ENCODE measurements at regions not wholly inside any gene's neighbourhood (a gene's known extent, or its start where the extent isn't known, plus 50 kb on each side); places are given as distances from the start of the nearest gene placed in this dataset.

DNA sequence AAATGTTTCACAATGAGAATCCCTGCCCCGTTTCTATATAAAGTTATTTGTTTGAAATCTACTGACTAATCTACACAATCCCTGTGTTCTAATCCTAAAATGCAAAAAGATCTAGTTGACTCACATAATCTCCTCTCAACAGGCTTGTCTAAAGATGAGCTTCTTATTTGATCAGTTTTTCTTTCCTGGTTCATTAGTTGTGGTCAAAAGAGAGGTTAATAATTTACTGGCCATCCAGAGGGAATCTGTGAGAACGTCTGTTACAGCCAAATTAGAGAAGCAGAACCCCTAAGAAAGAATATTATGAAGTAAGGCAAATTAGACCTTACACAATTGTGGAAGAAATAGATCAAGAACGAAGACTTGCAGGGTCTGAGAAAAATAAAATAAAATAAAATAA lies 173.7 kb upstream of the ANO3 start:
- no peaks in the 10 kb centered on the region for H3K36me3 ChIP-seq
- TF ChIP-seq CTCF (IDR thresholded peaks at IDR 0.05) (no peak), POLR2A (IDR thresholded peaks at IDR 0.05) (no peak)
- H3K4me1 ChIP-seq, result no peaks in the 10 kb centered on the region
- H3K9me3 ChIP-seq, result no peaks in the 10 kb centered on the region
- no peak overlapping the region for H3K27ac ChIP-seq
- DNase-seq (no peak), ATAC-seq (peak in 1 of 4 donors; percentile 78)
- 40% methylated on average over 3 of the region's 3 CpGs for WGBS (ENCODE audit: insufficient coverage, low coverage, low lambda C conversion rate, missing lambda C conversion rate)
- H3K4me3 ChIP-seq, result no peak overlapping the region
- no peaks in the 10 kb centered on the region for H3K27me3 ChIP-seq
- intact Hi-C loops (cut with DNase I), result no loop called here

DNA sequence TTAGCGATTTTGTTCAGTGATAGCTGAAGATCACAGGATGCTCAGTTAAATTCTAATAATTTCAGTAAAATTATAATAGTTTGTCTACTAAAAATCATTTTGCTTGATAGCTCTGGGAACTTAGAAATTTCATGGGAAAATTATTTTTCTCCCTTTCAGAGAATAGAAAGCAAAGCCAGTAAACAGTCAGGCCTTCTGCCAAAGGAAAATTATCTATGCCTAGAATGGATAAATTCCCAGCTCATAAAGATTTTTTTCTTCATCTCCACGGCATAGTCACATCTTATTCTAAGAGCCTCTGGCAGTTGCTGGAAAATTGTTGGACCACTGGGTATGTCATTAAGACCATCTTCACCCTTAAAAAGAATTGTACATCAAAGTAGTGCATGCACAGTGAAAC lies 169.6 kb upstream of the ANO3 start:
- WGBS (ENCODE audit: insufficient coverage, low coverage, low lambda C conversion rate, missing lambda C conversion rate), result 66% methylated on average over 2 of the region's 2 CpGs
- Histone ChIP-seq H3K27me3 (no peaks in the 10 kb centered on the region), H3K36me3 (no peaks in the 10 kb centered on the region), H3K4me1 (no peaks in the 10 kb centered on the region), H3K4me3 (no peak overlapping the region), H3K27ac (no peak overlapping the region), H3K9me3 (no peaks in the 10 kb centered on the region)
- no peak for ATAC-seq
- TF ChIP-seq CTCF (IDR thresholded peaks at IDR 0.05), result no peak
- no peak for TF ChIP-seq POLR2A (IDR thresholded peaks at IDR 0.05)
- no peak for DNase-seq
- intact Hi-C loops (cut with DNase I), result no loop called here

GRCh38 chr11:26186389-26186788 lies 145.5 kb upstream of the ANO3 start:
- 45% methylated on average over 2 of the region's 2 CpGs for WGBS (ENCODE audit: insufficient coverage, low coverage, low lambda C conversion rate, missing lambda C conversion rate)
- Histone ChIP-seq H3K27ac (no peak overlapping the region), H3K4me1 (peaks cover 0 to 16% (median 8%) of the 10 kb centered on the region in 4 donors), H3K9me3 (no peaks in the 10 kb centered on the region), H3K36me3 (no peaks in the 10 kb centered on the region), H3K27me3 (no peaks in the 10 kb centered on the region), H3K4me3 (no peak overlapping the region)
- ATAC-seq (no peak), DNase-seq (no peak)
- intact Hi-C loops (cut with DNase I), result no loop called here
- no peak for TF ChIP-seq POLR2A (IDR thresholded peaks at IDR 0.05)
- TF ChIP-seq CTCF (IDR thresholded peaks at IDR 0.05), result no peak

DNA sequence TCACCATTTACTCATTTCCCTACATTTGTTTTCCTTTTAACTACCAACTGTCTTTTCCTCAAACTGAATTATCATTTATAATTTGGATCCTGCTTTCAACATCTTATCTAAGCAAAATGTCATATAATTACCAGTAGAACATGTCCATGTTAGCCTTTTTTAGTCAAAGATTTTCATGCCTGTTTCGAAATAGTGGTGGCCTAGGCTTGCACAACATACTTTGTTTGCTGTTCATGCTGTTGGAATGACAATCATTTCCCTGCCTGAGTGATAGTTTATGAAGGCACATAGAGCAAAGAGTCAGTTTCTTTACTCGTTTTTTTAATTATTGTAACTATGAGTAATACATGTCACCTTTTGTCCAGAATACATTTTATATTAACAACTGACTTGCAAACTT lies 144.3 kb upstream of the ANO3 start:
- H3K27ac ChIP-seq, result peak overlapping the region; percentile 14 to 60 (median 59)
- no peaks in the 10 kb centered on the region for H3K27me3 ChIP-seq
- WGBS (ENCODE audit: insufficient coverage, low coverage, low lambda C conversion rate, missing lambda C conversion rate), result 9% methylated on average over 2 of the region's 2 CpGs
- ATAC-seq, result peak; percentile 83 to 98 (median 92)
- intact Hi-C loops (cut with DNase I), result no loop called here
- DNase-seq, result peak in 1 of 3 donors; percentile 60
- TF ChIP-seq POLR2A (IDR thresholded peaks at IDR 0.05) (peak; percentile 28), CTCF (IDR thresholded peaks at IDR 0.05) (no peak)
- no peaks in the 10 kb centered on the region for H3K36me3 ChIP-seq
- peaks cover 0 to 16% (median 8%) of the 10 kb centered on the region in 4 donors for H3K4me1 ChIP-seq
- no peaks in the 10 kb centered on the region for H3K9me3 ChIP-seq
- no peak overlapping the region for H3K4me3 ChIP-seq

DNA sequence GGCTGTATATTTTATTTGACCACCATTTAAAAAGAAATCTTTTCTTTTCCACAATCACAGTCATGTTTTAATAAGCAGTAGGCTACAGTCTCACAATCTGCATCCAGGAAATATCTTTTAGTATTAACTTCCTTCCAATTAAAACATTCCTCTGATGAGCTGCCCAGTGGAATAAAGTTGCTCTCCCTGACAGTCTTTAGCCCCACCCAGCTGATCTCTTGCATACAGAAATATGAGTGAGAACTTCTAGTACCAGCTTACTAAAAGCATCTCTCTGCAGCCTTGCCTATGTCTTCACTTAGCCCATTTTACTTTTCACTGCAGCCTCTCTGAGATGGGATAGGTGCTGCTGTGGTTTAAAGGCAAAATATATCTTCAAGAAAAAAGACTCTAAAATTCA lies 143.4 kb upstream of the ANO3 start:
- intact Hi-C loops (cut with DNase I), result no loop called here
- Histone ChIP-seq H3K27ac (peak overlapping the region in 2 of 3 donors; percentile 2 to 59), H3K9me3 (no peaks in the 10 kb centered on the region), H3K4me1 (peaks cover 0 to 16% (median 8%) of the 10 kb centered on the region in 4 donors), H3K27me3 (no peaks in the 10 kb centered on the region), H3K4me3 (no peak overlapping the region), H3K36me3 (no peaks in the 10 kb centered on the region)
- ATAC-seq, result peak; percentile 37 to 65 (median 50)
- no peak for TF ChIP-seq POLR2A (IDR thresholded peaks at IDR 0.05)
- no peak for TF ChIP-seq CTCF (IDR thresholded peaks at IDR 0.05)
- no peak for DNase-seq
